Adrenal gland (tissue), 5 donors: ENCODE measurements at regions not wholly inside any gene's neighbourhood (a gene's known extent, or its start where the extent isn't known, plus 50 kb on each side); places are given as distances from the start of the nearest gene placed in this dataset.
"Not testable (repeated sequence)": the region's sequence is repeated elsewhere in the genome, so short reads cannot be mapped to it uniquely, and the experiment has no call there.

ENCODE experiments used
- CTCF ChIP-seq, 6 experiments: fragments of 450-650 bp in 4 of 6; fragments of 200-600 bp in 2 of 6; sonication (generic) in 1 of 6; IDR thresholded peaks; 1 replicate in 5 of 6; 2 replicates in 1 of 6; pipeline versions ENCODE4 v1.5.1 to v1.8.0; 2016 to 2021; ENCODE audit warnings: antibody characterized with exemption in 6 of 6, mild to moderate bottlenecking in 2 of 6, moderate library complexity in 1 of 6
- POLR2A ChIP-seq, 2 donors: fragments of 450-650 bp; IDR thresholded peaks; one replicate each; pipeline ENCODE4 v1.6.1; 2017; ENCODE audit warnings: antibody characterized with exemption in 2 of 2, mild to moderate bottlenecking in 2 of 2, moderate library complexity in 1 of 2
- donor health status: DM: no; HTN: no; CAD: no.

- TF ChIP-seq CTCF, POLR2A (IDR thresholded peaks at IDR 0.05): not testable (repeated sequence)
Observed at GRCh38 chrX:92558323-92558722, 779.1 kb downstream of the PCDH11X start.
